ENCODE measurements at regions not wholly inside any gene's neighbourhood (a gene's known extent, or its start where the extent isn't known, plus 50 kb on each side); places are given as distances from the start of the nearest gene placed in this dataset.

DNA sequence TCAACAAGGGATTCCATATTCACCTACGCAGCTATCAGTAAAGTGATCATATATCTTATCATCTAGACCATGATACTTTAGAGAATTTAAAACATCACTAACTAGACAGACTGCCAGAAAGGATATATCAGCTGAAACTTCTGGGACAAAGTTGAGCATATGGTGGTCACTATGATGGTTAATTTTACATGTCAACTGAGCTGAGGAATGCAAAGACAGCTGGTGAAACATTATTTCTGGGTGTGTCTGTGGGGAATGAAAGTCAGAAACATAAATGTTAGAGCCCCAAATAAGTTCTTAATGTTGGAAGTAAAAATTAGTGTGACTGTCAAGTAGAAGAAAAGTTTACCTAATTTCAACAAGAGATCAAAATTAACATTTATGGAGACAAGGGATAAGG is 440.0 kb upstream of the IRAK1BP1 start:
- no peak overlapping the region for H3K27ac ChIP-seq (ENCODE audit: insufficient read depth in 1 of 2, low read depth in 1 of 2, low read length in 2 of 2, poor library complexity in 1 of 2, severe bottlenecking in 2 of 2)
- no peak for DNase-seq
- POLR2A ChIA-PET, result no interaction called here
- no peak overlapping the region for H3K4me3 ChIP-seq (ENCODE audit: control insufficient read depth in 1 of 7, extremely low read depth in 1 of 7, insufficient read depth in 4 of 7, low read depth in 2 of 7, low read length in 6 of 7)
- H3K9me3 ChIP-seq (ENCODE audit: control extremely low read depth in 1 of 5, control insufficient read depth in 4 of 5, insufficient read depth in 2 of 5, low read depth in 1 of 5, low read length in 4 of 5), result peaks cover 0 to under 1% (median 0%) of the 10 kb centered on the region in 5 experiments
- H3K4me1 ChIP-seq (ENCODE audit: control extremely low read depth in 1 of 4, control insufficient read depth in 4 of 4, insufficient read depth in 4 of 4, low read length in 3 of 4), result no peaks in the 10 kb centered on the region
- no peaks in the 10 kb centered on the region for H3K36me3 ChIP-seq (ENCODE audit: control insufficient read depth in 4 of 4, insufficient read depth in 4 of 4, low read length in 3 of 4)
- CTCF ChIA-PET, result no interaction called here
- no peaks in the 10 kb centered on the region for H3K27me3 ChIP-seq (replicated peaks in 2 of 5; ENCODE audit: control insufficient read depth in 4 of 5, insufficient read depth in 5 of 5, low read length in 4 of 5)
- no CpG with 5 or more reads among the region's 1 CpG for WGBS (ENCODE audit: insufficient coverage)

DNA sequence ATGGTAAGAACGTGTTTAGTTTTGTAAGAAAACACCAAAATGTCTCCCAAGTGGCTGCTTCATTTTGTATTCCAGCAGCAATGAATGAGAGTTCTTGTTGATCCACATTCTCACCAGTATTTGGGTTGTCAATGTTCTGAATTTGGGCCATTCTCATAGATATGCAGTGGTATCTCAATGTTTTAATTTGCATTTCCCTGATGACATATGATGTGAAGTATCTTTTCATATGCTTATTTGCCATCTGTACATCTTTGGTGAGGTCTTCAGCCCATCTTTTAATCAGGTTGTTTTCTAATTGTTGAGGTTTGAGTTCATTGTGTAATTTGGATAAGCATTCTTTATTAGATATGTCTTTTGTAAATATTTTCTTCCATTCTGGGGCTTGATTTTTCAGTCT is 436.8 kb upstream of the IRAK1BP1 start:
- Histone ChIP-seq H3K4me3 (ENCODE audit: control insufficient read depth in 1 of 7, extremely low read depth in 1 of 7, insufficient read depth in 4 of 7, low read depth in 2 of 7, low read length in 6 of 7) (no peak overlapping the region), H3K9me3 (ENCODE audit: control extremely low read depth in 1 of 5, control insufficient read depth in 4 of 5, insufficient read depth in 2 of 5, low read depth in 1 of 5, low read length in 4 of 5) (no peaks in the 10 kb centered on the region), H3K4me1 (ENCODE audit: control extremely low read depth in 1 of 4, control insufficient read depth in 4 of 4, insufficient read depth in 4 of 4, low read length in 3 of 4) (no peaks in the 10 kb centered on the region), H3K36me3 (ENCODE audit: control insufficient read depth in 4 of 4, insufficient read depth in 4 of 4, low read length in 3 of 4) (no peaks in the 10 kb centered on the region), H3K27ac (ENCODE audit: insufficient read depth in 1 of 2, low read depth in 1 of 2, low read length in 2 of 2, poor library complexity in 1 of 2, severe bottlenecking in 2 of 2) (no peak overlapping the region), H3K27me3 (replicated peaks in 2 of 5; ENCODE audit: control insufficient read depth in 4 of 5, insufficient read depth in 5 of 5, low read length in 4 of 5) (no peaks in the 10 kb centered on the region)
- 29% methylated on average over 1 of the region's 1 CpG for WGBS (ENCODE audit: insufficient coverage)
- no peak for DNase-seq
- CTCF ChIA-PET, result no interaction called here
- POLR2A ChIA-PET, result no interaction called here

- CTCF ChIA-PET, result no interaction called here
Observed at GRCh38 chr6:78435671-78436070, 431.7 kb upstream of the IRAK1BP1 start.

GRCh38 chr6:78436335-78436734 is 431.0 kb upstream of the IRAK1BP1 start:
- Histone ChIP-seq H3K4me1 (ENCODE audit: control extremely low read depth in 1 of 4, control insufficient read depth in 4 of 4, insufficient read depth in 4 of 4, low read length in 3 of 4) (no peaks in the 10 kb centered on the region), H3K36me3 (ENCODE audit: control insufficient read depth in 4 of 4, insufficient read depth in 4 of 4, low read length in 3 of 4) (no peaks in the 10 kb centered on the region), H3K27ac (ENCODE audit: insufficient read depth in 1 of 2, low read depth in 1 of 2, low read length in 2 of 2, poor library complexity in 1 of 2, severe bottlenecking in 2 of 2) (no peak overlapping the region), H3K4me3 (ENCODE audit: control insufficient read depth in 1 of 7, extremely low read depth in 1 of 7, insufficient read depth in 4 of 7, low read depth in 2 of 7, low read length in 6 of 7) (no peak overlapping the region), H3K9me3 (ENCODE audit: control extremely low read depth in 1 of 5, control insufficient read depth in 4 of 5, insufficient read depth in 2 of 5, low read depth in 1 of 5, low read length in 4 of 5) (no peaks in the 10 kb centered on the region), H3K27me3 (replicated peaks in 2 of 5; ENCODE audit: control insufficient read depth in 4 of 5, insufficient read depth in 5 of 5, low read length in 4 of 5) (no peaks in the 10 kb centered on the region)
- DNase-seq, result no peak
- ChIA-PET CTCF (no interaction called here), POLR2A (no interaction called here)

More at GRCh38 chr6:78435671-78436070, 431.7 kb upstream of the IRAK1BP1 start:
- 90% methylated on average over 1 of the region's 2 CpGs for WGBS (ENCODE audit: insufficient coverage)
- H3K36me3 ChIP-seq (ENCODE audit: control insufficient read depth in 4 of 4, insufficient read depth in 4 of 4, low read length in 3 of 4), result no peaks in the 10 kb centered on the region
- H3K27ac ChIP-seq (ENCODE audit: insufficient read depth in 1 of 2, low read depth in 1 of 2, low read length in 2 of 2, poor library complexity in 1 of 2, severe bottlenecking in 2 of 2), result no peak overlapping the region
- POLR2A ChIA-PET, result no interaction called here
- H3K4me3 ChIP-seq (ENCODE audit: control insufficient read depth in 1 of 7, extremely low read depth in 1 of 7, insufficient read depth in 4 of 7, low read depth in 2 of 7, low read length in 6 of 7), result no peak overlapping the region
- H3K27me3 ChIP-seq (replicated peaks in 2 of 5; ENCODE audit: control insufficient read depth in 4 of 5, insufficient read depth in 5 of 5, low read length in 4 of 5), result no peaks in the 10 kb centered on the region
- no peaks in the 10 kb centered on the region for H3K9me3 ChIP-seq (ENCODE audit: control extremely low read depth in 1 of 5, control insufficient read depth in 4 of 5, insufficient read depth in 2 of 5, low read depth in 1 of 5, low read length in 4 of 5)
- no peaks in the 10 kb centered on the region for H3K4me1 ChIP-seq (ENCODE audit: control extremely low read depth in 1 of 4, control insufficient read depth in 4 of 4, insufficient read depth in 4 of 4, low read length in 3 of 4)
- no peak for DNase-seq

DNA sequence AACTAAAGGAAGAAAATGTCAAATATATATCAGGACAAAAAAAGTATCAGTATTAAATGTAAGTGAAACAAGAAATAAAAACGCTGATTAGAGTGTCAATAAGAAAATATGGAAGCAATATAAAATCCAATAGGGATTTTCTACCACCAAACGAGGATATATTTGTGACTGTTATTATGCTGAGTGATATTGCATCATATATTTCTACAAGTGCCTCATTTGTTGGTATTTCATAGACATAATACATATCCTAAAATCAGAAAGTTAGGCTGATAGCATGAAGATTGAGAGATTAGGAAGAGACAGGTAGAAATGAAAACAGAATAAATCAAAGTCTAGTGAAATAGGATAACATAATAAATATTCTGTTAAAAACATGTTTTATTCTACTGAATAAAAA is 429.2 kb upstream of the IRAK1BP1 start:
- ChIA-PET CTCF (no interaction called here), POLR2A (no interaction called here)
- no peaks in the 10 kb centered on the region for H3K27me3 ChIP-seq (replicated peaks in 2 of 5; ENCODE audit: control insufficient read depth in 4 of 5, insufficient read depth in 5 of 5, low read length in 4 of 5)

GRCh38 chr6:78460711-78461110 is 406.6 kb upstream of the IRAK1BP1 start:
- 92% methylated on average over 2 of the region's 3 CpGs for WGBS (ENCODE audit: insufficient coverage)
- ChIA-PET CTCF (no interaction called here), POLR2A (no interaction called here)
- Histone ChIP-seq H3K9me3 (ENCODE audit: control extremely low read depth in 1 of 5, control insufficient read depth in 4 of 5, insufficient read depth in 2 of 5, low read depth in 1 of 5, low read length in 4 of 5) (no peaks in the 10 kb centered on the region), H3K4me1 (ENCODE audit: control extremely low read depth in 1 of 4, control insufficient read depth in 4 of 4, insufficient read depth in 4 of 4, low read length in 3 of 4) (no peaks in the 10 kb centered on the region), H3K4me3 (ENCODE audit: control insufficient read depth in 1 of 7, extremely low read depth in 1 of 7, insufficient read depth in 4 of 7, low read depth in 2 of 7, low read length in 6 of 7) (no peak overlapping the region), H3K36me3 (ENCODE audit: control insufficient read depth in 4 of 4, insufficient read depth in 4 of 4, low read length in 3 of 4) (no peaks in the 10 kb centered on the region), H3K27ac (ENCODE audit: insufficient read depth in 1 of 2, low read depth in 1 of 2, low read length in 2 of 2, poor library complexity in 1 of 2, severe bottlenecking in 2 of 2) (no peak overlapping the region), H3K27me3 (replicated peaks in 2 of 5; ENCODE audit: control insufficient read depth in 4 of 5, insufficient read depth in 5 of 5, low read length in 4 of 5) (no peaks in the 10 kb centered on the region)
- DNase-seq, result no peak

More for the DNA sequence above, 429.2 kb upstream of the IRAK1BP1 start:
- Histone ChIP-seq H3K36me3 (ENCODE audit: control insufficient read depth in 4 of 4, insufficient read depth in 4 of 4, low read length in 3 of 4) (no peaks in the 10 kb centered on the region), H3K4me3 (ENCODE audit: control insufficient read depth in 1 of 7, extremely low read depth in 1 of 7, insufficient read depth in 4 of 7, low read depth in 2 of 7, low read length in 6 of 7) (no peak overlapping the region), H3K4me1 (ENCODE audit: control extremely low read depth in 1 of 4, control insufficient read depth in 4 of 4, insufficient read depth in 4 of 4, low read length in 3 of 4) (no peaks in the 10 kb centered on the region), H3K27ac (ENCODE audit: insufficient read depth in 1 of 2, low read depth in 1 of 2, low read length in 2 of 2, poor library complexity in 1 of 2, severe bottlenecking in 2 of 2) (no peak overlapping the region), H3K9me3 (ENCODE audit: control extremely low read depth in 1 of 5, control insufficient read depth in 4 of 5, insufficient read depth in 2 of 5, low read depth in 1 of 5, low read length in 4 of 5) (no peaks in the 10 kb centered on the region)
- DNase-seq, result no peak
- 80% methylated on average over 1 of the region's 2 CpGs for WGBS (ENCODE audit: insufficient coverage)

DNA sequence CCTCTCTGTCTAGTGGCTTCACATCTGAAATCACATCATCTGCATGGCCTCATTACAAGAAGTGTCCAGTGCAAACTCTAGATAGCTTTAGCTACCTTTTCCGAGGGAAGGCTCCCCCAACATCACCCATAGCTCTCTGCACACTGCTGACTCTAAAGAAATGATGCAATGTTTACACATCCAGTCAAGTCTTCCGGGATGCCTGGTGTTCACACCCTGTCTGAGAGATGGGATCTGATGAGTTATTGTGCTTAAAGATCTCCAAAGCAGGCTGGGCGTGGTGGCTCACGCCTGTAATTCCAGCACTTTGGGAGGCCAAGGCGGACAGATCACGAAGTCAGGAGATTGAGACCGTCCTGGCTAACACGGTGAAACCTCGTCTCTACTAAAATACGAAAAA is 404.6 kb upstream of the IRAK1BP1 start:
- H3K27me3 ChIP-seq (replicated peaks in 2 of 5; ENCODE audit: control insufficient read depth in 4 of 5, insufficient read depth in 5 of 5, low read length in 4 of 5), result no peaks in the 10 kb centered on the region
- H3K27ac ChIP-seq (ENCODE audit: insufficient read depth in 1 of 2, low read depth in 1 of 2, low read length in 2 of 2, poor library complexity in 1 of 2, severe bottlenecking in 2 of 2), result no peak overlapping the region
- DNase-seq, result no peak
- POLR2A ChIA-PET, result no interaction called here
- H3K4me3 ChIP-seq (ENCODE audit: control insufficient read depth in 1 of 7, extremely low read depth in 1 of 7, insufficient read depth in 4 of 7, low read depth in 2 of 7, low read length in 6 of 7), result no peak overlapping the region
- 98% methylated on average over 9 of the region's 10 CpGs for WGBS (ENCODE audit: insufficient coverage)
- no peaks in the 10 kb centered on the region for H3K9me3 ChIP-seq (ENCODE audit: control extremely low read depth in 1 of 5, control insufficient read depth in 4 of 5, insufficient read depth in 2 of 5, low read depth in 1 of 5, low read length in 4 of 5)
- no peaks in the 10 kb centered on the region for H3K4me1 ChIP-seq (ENCODE audit: control extremely low read depth in 1 of 4, control insufficient read depth in 4 of 4, insufficient read depth in 4 of 4, low read length in 3 of 4)
- H3K36me3 ChIP-seq (ENCODE audit: control insufficient read depth in 4 of 4, insufficient read depth in 4 of 4, low read length in 3 of 4), result no peaks in the 10 kb centered on the region
- CTCF ChIA-PET, result no interaction called here

Measured in common myeloid progenitor, CD34-positive (primary cell).